ENCODE measurements at regions not wholly inside any gene's neighbourhood (a gene's known extent, or its start where the extent isn't known, plus 50 kb on each side); places are given as distances from the start of the nearest gene placed in this dataset.

- TF ChIP-seq RXRA (IDR thresholded peaks at IDR 0.05), result peak in 1 of 2 donors; percentile 9
- TF ChIP-seq, protein P1, sequence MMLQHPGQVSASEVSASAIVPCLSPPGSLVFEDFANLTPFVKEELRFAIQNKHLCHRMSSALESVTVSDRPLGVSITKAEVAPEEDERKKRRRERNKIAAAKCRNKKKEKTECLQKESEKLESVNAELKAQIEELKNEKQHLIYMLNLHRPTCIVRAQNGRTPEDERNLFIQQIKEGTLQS (IDR thresholded peaks at IDR 0.05), result no peak
Measured at GRCh38 chr6:113457751-113458150, 399.4 kb upstream of the MARCKS start.

GRCh38 chr6:113458368-113459010 lies 398.7 kb upstream of the MARCKS start:
- peaks cover 0 to 11% (median 8%) of the 10 kb centered on the region in 4 donors for H3K4me1 ChIP-seq (ENCODE audit: control insufficient read depth in 4 of 4, insufficient read depth in 4 of 4, low read length in 3 of 4)
- H3K4me3 ChIP-seq (ENCODE audit: low read depth in 1 of 3, low read length in 3 of 3), result no peak overlapping the region
- H3K27ac ChIP-seq (ENCODE audit: low read depth in 1 of 2, low read length in 2 of 2), result peak overlapping the region in 1 of 2 donors; percentile 16
- H3K9me3 ChIP-seq (ENCODE audit: control insufficient read depth in 4 of 4, low read length in 3 of 4), result no peaks in the 10 kb centered on the region
- H3K9ac ChIP-seq (ENCODE audit: low read depth in 1 of 2, low read length in 2 of 2), result peak overlapping the region in 1 of 2 donors; percentile 12
- DNase-seq (ENCODE audit: low spot score), result no peak
- H3K27me3 ChIP-seq (ENCODE audit: control insufficient read depth in 4 of 4, insufficient read depth in 4 of 4, low read length in 3 of 4), result peaks cover 0 to 4% (median 0%) of the 10 kb centered on the region in 4 donors
- no peaks in the 10 kb centered on the region for H3K36me3 ChIP-seq (ENCODE audit: control insufficient read depth in 4 of 4, insufficient read depth in 3 of 4, low read depth in 1 of 4, low read length in 3 of 4)
- TF ChIP-seq HNF4A (conservative IDR thresholded peaks at IDR 0.05) (no peak), FOXA2 (IDR thresholded peaks at IDR 0.05) (no peak), HNF4G (IDR thresholded peaks at IDR 0.05) (no peak), JUND (IDR thresholded peaks at IDR 0.05) (no peak), RXRA (IDR thresholded peaks at IDR 0.05) (peak; percentile 82 to 86), SP1 (IDR thresholded peaks at IDR 0.05) (peak; percentile 18), YY1 (IDR thresholded peaks at IDR 0.05) (no peak), TAF1 (conservative IDR thresholded peaks at IDR 0.05) (no peak), GABPA (IDR thresholded peaks at IDR 0.05 in 1 of 2, conservative IDR thresholded peaks at IDR 0.05 in 1 of 2) (no peak), EGR1 (IDR thresholded peaks at IDR 0.05; ENCODE audit: low read depth in 2 of 2) (no peak), NR2F2 (IDR thresholded peaks at IDR 0.05) (peak; percentile 75), FOXA1 (IDR thresholded peaks at IDR 0.05) (no peak), RAD21 (IDR thresholded peaks at IDR 0.05) (peak in 1 of 2 donors; percentile 23)
- TF ChIP-seq, protein P2, sequence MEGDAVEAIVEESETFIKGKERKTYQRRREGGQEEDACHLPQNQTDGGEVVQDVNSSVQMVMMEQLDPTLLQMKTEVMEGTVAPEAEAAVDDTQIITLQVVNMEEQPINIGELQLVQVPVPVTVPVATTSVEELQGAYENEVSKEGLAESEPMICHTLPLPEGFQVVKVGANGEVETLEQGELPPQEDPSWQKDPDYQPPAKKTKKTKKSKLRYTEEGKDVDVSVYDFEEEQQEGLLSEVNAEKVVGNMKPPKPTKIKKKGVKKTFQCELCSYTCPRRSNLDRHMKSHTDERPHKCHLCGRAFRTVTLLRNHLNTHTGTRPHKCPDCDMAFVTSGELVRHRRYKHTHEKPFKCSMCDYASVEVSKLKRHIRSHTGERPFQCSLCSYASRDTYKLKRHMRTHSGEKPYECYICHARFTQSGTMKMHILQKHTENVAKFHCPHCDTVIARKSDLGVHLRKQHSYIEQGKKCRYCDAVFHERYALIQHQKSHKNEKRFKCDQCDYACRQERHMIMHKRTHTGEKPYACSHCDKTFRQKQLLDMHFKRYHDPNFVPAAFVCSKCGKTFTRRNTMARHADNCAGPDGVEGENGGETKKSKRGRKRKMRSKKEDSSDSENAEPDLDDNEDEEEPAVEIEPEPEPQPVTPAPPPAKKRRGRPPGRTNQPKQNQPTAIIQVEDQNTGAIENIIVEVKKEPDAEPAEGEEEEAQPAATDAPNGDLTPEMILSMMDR (IDR thresholded peaks at IDR 0.05; ENCODE audit: low read depth, low read length, missing input control), result no peak
- TF ChIP-seq, protein P3, sequence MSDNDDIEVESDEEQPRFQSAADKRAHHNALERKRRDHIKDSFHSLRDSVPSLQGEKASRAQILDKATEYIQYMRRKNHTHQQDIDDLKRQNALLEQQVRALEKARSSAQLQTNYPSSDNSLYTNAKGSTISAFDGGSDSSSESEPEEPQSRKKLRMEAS (IDR thresholded peaks at IDR 0.05), result no peak
- TF ChIP-seq, protein P4, sequence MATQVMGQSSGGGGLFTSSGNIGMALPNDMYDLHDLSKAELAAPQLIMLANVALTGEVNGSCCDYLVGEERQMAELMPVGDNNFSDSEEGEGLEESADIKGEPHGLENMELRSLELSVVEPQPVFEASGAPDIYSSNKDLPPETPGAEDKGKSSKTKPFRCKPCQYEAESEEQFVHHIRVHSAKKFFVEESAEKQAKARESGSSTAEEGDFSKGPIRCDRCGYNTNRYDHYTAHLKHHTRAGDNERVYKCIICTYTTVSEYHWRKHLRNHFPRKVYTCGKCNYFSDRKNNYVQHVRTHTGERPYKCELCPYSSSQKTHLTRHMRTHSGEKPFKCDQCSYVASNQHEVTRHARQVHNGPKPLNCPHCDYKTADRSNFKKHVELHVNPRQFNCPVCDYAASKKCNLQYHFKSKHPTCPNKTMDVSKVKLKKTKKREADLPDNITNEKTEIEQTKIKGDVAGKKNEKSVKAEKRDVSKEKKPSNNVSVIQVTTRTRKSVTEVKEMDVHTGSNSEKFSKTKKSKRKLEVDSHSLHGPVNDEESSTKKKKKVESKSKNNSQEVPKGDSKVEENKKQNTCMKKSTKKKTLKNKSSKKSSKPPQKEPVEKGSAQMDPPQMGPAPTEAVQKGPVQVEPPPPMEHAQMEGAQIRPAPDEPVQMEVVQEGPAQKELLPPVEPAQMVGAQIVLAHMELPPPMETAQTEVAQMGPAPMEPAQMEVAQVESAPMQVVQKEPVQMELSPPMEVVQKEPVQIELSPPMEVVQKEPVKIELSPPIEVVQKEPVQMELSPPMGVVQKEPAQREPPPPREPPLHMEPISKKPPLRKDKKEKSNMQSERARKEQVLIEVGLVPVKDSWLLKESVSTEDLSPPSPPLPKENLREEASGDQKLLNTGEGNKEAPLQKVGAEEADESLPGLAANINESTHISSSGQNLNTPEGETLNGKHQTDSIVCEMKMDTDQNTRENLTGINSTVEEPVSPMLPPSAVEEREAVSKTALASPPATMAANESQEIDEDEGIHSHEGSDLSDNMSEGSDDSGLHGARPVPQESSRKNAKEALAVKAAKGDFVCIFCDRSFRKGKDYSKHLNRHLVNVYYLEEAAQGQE (IDR thresholded peaks at IDR 0.05), result no peak
- TF ChIP-seq, protein P1 (IDR thresholded peaks at IDR 0.05), result no peak
- TF ChIP-seq, protein P5, sequence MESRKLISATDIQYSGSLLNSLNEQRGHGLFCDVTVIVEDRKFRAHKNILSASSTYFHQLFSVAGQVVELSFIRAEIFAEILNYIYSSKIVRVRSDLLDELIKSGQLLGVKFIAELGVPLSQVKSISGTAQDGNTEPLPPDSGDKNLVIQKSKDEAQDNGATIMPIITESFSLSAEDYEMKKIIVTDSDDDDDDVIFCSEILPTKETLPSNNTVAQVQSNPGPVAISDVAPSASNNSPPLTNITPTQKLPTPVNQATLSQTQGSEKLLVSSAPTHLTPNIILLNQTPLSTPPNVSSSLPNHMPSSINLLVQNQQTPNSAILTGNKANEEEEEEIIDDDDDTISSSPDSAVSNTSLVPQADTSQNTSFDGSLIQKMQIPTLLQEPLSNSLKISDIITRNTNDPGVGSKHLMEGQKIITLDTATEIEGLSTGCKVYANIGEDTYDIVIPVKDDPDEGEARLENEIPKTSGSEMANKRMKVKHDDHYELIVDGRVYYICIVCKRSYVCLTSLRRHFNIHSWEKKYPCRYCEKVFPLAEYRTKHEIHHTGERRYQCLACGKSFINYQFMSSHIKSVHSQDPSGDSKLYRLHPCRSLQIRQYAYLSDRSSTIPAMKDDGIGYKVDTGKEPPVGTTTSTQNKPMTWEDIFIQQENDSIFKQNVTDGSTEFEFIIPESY (IDR thresholded peaks at IDR 0.05), result no peak
- WGBS, result 10% methylated on average over 2 of the region's 2 CpGs

More at GRCh38 chr6:113457751-113458150, 399.4 kb upstream of the MARCKS start:
- H3K9me3 ChIP-seq (ENCODE audit: control insufficient read depth in 4 of 4, low read length in 3 of 4), result no peaks in the 10 kb centered on the region
- H3K9ac ChIP-seq (ENCODE audit: low read depth in 1 of 2, low read length in 2 of 2), result no peak overlapping the region
- peak overlapping the region in 1 of 2 donors; percentile 17 for H3K27ac ChIP-seq (ENCODE audit: low read depth in 1 of 2, low read length in 2 of 2)
- H3K4me3 ChIP-seq (ENCODE audit: low read depth in 1 of 3, low read length in 3 of 3), result no peak overlapping the region
- H3K36me3 ChIP-seq (ENCODE audit: control insufficient read depth in 4 of 4, insufficient read depth in 3 of 4, low read depth in 1 of 4, low read length in 3 of 4), result no peaks in the 10 kb centered on the region
- H3K27me3 ChIP-seq (ENCODE audit: control insufficient read depth in 4 of 4, insufficient read depth in 4 of 4, low read length in 3 of 4), result peaks cover 0 to 4% (median 0%) of the 10 kb centered on the region in 4 donors
- no peak for DNase-seq (ENCODE audit: low spot score)
- H3K4me1 ChIP-seq (ENCODE audit: control insufficient read depth in 4 of 4, insufficient read depth in 4 of 4, low read length in 3 of 4), result peaks cover 0 to 11% (median 8%) of the 10 kb centered on the region in 4 donors
- WGBS, result 57% methylated on average over 2 of the region's 2 CpGs
